H1 (cell line): ENCODE measurements at regions not wholly inside any gene's neighbourhood (a gene's known extent, or its start where the extent isn't known, plus 50 kb on each side); places are given as distances from the start of the nearest gene placed in this dataset.

Source experiments
- ATF3 ChIP-seq: IDR thresholded peaks from 2 replicates; pipeline ENCODE4 v1.6.1; 2011; ENCODE audit warnings: low read depth, mild to moderate bottlenecking, low read length; ENCODE audit not compliant: insufficient read depth
- CTCF ChIP-seq, 3 experiments: IDR thresholded peaks; 1 replicate in 2 of 3; 2 replicates in 1 of 3; pipeline versions ENCODE4 v1.5.1 to v1.6.1; 2011; ENCODE audit warnings: low read length in 3 of 3, mild to moderate bottlenecking in 3 of 3, inconsistent platforms in 2 of 3, low read depth in 1 of 3, moderate library complexity in 1 of 3; ENCODE audit not compliant: insufficient read depth in 1 of 3; ENCODE audit errors: control extremely low read depth in 1 of 3
- GABPA ChIP-seq: IDR thresholded peaks from 2 replicates; pipeline ENCODE4 v1.6.1; 2011; ENCODE audit warnings: mild to moderate bottlenecking, low read length, moderate library complexity, borderline replicate concordance; ENCODE audit not compliant: insufficient read depth
- POLR2AphosphoS5 ChIP-seq: IDR thresholded peaks from 2 replicates; pipeline ENCODE4 v1.6.1; 2011; ENCODE audit warnings: low read depth, low read length
- SUZ12 ChIP-seq: fragments of 200-600 bp; sonication (generic); IDR thresholded peaks from 2 replicates; pipeline ENCODE4 v1.6.1; 2012; ENCODE audit warnings: mild to moderate bottlenecking, inconsistent platforms, low read length, moderate library complexity, mixed read lengths

- TF ChIP-seq CTCF (IDR thresholded peaks at IDR 0.05; ENCODE audit: control extremely low read depth in 1 of 3, insufficient read depth in 1 of 3, low read depth in 1 of 3, low read length in 3 of 3) (no peak), POLR2AphosphoS5 (no peak), SUZ12 (no peak), GABPA (no peak), ATF3 (no peak)
Measured at GRCh38 chr4:106426069-106426468, 57.5 kb upstream of the GIMD1 start.
